ENCODE measurements at regions not wholly inside any gene's neighbourhood (a gene's known extent, or its start where the extent isn't known, plus 50 kb on each side); places are given as distances from the start of the nearest gene placed in this dataset.

DNA sequence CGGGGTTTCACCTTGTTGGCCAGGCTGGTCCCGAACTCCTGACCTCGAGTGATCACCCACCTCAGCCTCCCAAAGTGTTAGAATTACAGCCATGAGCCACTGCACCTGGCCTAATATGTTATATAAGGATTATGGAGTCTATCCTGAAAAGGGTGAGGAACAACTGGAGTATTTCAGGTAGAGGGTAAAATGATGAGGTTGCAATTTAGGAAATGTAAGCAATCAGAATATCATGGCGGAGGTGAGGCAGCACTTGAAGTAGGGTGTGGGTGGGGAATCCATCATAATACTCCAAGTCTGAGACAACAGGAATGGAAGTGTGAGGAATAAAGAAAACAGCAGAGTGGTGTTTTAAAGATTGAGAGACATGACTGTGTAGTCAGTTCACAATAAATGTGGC is 582.2 kb downstream of the FGF9 start:
- DNase-seq, result no peak

DNA sequence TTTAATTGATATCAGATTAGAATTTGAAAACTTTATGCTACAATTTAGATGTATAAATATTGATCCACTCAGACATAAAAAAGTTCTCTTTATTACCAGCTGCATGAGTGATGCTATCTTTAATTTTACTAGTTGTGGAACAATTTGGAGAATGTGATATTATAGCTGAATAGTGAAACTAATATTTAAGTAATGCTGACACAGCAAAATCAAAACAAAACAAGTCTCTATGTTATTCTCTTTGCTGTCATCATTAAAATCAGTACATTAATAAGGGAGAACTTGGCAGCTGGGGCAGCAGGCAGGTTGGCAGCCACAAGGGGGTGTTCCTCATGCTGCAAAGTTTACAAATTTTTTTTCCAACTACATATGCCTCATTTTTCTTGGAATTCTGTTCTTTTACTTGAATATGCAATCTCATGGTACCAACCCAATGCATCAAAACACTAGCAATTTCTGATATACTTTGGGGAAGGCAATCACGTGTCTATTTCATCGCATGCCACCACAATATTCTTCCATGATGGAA is 585.3 kb downstream of the FGF9 start:
- DNase-seq, result no peak

DNA sequence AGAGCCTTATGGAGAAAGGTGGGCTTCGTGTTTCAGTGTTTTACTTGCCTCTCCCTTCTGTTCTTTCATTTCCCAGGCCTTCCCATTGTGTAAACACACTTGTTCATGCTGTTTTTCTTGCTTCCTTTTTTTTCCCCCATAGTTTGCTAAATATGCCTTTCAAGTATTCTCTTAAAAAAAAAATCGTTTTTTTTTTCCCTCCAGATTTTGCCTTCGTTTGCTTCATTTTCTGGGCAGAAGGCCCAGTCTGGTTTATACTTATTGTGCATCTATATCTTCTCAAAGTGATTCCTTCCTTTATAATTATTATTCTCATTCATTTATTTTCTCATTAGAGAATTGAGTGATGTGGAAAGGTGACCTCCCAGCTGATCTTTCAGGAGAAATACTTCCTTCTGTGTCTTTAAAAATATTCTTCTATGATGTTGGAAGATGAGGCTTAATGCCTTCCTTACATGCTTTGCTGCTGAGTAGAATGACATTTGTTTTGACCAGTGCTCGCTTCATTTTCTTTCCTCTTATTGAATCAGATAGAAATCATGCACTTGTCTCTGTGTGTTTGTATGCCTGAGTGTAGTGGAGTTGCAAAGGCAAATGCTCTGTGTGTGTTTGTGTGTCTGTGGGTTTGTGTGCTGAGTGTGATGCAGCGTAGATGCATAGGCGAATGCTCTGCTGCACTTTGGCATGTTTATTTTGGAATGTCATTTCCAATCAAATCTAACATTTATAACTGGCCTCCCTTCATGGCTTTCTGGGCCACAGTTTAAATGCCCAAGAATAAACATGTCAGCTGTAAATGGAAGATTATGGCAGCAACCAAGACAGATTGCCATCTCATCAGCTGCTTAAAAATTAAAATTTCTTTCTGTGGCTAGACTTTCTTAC is 591.4 kb downstream of the FGF9 start:
- DNase-seq, result no peak

DNA sequence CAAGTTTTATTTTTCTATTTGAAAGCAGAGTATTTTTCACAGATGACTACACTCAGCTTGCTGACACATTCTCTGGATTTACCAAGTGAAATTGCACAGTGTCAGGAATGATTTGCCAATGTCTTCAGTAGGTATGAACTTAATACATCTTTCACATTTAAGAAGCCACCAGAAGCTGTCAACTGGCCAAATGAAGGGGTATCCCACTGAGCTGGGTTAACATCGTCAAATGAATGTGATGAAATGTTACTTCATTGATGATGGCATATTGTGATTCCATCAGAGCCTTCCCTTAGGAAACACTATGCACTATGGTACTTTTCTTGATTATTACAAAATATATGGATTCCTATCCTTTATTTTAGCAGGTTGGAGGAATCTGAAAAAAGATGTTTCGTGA is 592.3 kb downstream of the FGF9 start:
- DNase-seq, result no peak

DNA sequence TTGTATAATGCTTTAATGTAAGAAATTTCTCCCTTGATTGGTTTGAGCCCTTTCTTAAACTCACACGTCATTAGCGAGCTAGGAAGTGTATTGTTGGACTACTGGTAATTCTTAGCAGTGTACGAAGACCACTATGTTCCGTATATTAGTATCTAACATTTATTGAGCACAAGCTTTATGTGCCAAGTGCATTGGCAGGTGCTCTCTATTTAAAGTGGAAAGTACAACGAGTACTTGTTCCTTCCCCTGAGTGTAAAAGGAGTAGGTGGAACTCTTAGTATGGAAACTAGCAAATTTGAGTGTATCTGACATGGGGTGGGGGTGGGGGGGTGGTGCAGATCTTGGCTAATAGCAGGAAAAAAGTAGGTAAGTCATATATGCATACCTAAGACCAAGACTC is 594.7 kb downstream of the FGF9 start:
- no peak for DNase-seq

DNA sequence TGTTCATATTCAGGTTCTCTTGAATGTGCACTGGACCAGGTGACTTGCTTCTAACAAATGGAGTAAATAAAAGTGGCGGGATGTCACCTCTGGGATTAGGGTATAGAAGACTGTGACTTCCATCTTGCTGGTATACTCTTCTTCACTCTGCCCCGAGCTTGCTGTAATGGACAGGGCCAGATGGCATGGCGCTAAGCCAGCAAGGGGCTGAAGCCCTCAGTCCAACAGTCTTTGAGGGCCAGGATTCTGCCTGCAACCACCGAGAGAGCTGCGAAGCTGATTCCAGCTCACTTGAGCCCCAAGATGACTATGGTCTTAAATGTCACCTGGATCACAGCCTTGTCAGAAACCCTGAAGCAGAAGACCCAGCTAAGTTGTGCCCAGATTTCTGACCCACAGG is 600.0 kb downstream of the FGF9 start:
- DNase-seq, result no peak

DNA sequence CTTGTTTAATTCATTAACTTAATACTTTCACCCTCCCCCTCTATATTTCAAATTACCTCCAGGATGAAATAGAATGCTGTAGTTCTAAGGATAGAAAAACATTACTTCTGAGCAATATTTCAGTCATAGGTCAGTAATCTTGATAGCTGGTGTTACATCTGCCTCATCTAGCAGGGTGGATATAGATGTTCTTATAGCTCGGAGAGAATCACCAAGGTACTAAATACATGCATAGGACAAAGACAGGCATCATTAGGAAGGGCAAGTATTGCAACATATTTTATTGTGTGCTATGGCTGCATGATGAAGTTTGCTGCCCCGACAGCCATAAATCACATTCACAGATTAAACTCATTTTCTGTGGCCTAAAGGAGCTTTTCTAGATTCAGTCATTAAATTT is 601.0 kb downstream of the FGF9 start:
- DNase-seq, result no peak

DNA sequence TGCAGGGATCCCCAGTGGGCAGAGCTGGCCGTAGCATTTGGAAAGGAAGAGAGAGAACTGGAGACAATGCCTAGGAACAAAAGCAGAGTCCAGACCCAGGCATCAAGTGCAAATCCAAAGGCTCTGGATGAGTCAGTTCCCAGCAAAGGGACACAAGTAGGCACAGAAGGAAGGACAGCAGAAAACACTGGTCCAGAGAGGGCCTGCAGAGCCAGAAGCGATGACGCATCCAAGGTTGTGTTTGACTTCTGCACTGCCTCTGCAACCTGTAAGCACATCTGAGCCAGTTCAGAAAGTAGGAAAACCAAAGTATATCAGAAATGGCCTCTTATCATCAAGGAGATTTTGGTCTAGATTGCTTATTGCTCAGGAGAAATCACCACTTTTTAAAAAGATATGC is 604.5 kb downstream of the FGF9 start:
- no peak for DNase-seq

DNA sequence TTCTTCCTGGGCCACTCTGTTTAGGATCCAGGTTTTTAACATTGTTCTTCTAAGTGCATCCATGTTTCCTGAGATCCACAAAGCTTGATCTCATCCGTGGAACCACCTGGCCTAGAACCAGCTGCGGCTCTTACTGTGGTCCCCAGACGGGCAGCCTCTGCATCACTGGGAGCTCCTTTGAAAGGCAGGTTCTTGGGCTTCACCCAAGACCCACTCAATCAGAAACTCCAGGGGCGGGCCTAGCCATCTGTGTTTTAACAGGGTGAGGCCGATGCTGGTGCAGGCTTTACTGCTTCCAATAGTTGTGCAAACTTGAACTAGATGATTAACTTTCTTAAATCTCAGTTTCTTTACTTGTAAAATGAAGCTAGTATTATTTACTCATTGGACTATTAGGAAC is 605.7 kb downstream of the FGF9 start:
- no peak for DNase-seq

DNA sequence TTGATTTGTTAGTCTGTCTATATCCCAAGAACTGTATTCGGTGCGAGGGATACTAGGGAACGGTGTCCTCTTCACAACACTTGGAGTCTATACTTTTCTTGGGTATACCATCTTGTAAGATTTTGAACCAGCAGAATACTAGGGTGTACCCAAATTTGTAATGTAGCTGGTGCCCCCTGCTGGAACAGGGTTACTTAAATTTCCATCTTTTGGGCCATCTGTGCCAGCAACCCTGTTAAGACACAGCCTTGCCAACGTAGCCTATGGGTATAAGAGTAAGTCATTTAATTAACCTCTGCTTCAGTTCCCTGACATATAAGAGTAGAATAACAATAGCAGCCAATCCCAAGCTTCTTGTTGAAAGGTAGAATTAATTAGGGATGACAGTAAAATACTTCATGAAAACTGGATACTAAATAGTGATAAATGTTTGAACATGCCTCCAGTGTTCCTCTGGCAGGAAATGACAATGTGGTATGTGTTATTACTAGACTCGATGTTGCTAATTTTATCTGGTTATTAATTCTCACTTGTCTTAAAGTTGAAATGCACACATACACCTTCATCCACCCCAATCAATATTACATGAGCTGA is 607.6 kb downstream of the FGF9 start:
- DNase-seq, result peak; percentile 57

DNA sequence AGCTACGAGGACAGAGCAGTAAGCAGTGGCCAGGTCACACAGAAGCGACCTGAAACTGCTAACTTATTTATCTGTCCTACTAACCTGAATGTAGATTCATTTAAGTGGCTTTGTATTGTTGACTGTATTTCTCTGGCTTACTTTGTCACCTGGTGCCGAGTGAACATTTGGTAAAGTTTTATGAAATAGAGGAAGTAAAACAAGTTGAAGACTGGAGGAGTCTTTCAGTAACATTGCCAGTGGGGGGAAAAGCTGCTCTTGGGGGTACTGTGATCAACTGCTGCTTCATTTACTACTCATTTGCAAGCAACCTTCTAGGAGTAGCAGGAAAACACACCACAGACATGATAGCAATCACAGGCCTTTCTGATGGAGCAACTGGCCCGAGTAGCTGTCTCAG is 615.0 kb downstream of the FGF9 start:
- DNase-seq, result no peak

DNA sequence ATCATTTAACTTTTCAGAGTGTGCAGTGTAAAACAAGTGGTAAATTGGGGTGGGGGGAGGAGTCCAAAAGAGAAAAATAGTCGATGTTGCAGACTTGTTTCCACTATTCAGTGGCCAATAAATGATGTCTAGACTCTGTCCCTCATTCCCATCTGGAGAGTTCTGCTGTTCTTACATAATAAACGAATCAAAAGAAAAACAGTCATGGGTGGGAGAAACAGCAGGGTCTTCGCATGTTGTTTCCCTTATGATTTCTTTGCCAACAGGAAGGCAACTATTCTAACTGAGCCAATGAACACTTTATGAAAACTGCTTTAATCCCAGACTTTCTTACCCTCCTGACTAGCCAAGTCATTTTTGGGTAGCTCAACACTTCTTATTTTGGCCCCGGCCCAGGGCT is 615.5 kb downstream of the FGF9 start:
- no peak for DNase-seq

DNA sequence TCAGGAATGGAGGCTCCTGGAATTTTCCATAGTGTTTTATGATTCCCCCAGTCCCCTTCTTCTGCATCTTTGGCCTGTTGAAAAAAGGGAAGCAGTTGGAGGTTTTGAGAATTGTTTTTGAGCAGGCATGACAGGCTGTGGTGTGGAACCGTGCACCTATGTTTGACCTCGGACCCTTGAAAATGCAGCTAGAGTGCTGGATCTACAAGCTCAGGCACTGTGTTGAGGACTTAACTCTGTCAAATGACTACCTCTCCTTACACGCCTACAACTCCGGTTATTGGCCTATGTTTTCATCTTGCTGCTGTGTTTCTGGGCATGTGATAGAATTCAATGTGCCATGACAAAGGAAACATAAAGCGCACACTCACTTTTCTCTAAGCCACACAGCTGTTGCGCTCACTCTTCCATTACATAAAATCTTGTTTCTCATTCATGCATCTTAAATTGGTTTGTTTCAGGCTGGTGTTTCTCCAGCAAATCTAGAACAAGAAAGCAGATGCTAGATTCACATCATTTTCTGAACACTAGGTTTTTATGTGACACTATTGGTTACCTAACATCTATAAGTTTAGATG is 616.6 kb downstream of the FGF9 start:
- no peak for DNase-seq

DNA sequence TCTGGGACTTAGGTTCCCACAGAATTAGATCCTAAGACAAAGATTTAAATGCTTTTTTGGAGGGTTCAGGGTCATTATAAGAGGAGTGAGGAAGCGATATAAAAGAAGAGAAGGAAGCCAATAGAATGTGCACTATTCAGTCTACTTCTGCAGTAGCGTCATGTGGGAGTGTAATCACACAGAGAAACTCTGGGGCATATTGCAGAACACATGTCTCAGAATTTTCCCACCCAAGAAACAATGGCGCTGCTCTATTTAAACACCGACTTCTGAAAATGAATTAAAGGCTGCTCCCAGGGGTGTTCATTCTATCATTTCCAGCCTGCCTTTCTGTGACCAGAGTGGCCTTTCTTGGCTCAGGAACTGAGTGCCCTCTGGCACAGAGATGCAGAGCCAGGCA is 617.6 kb downstream of the FGF9 start:
- no peak for DNase-seq

DNA sequence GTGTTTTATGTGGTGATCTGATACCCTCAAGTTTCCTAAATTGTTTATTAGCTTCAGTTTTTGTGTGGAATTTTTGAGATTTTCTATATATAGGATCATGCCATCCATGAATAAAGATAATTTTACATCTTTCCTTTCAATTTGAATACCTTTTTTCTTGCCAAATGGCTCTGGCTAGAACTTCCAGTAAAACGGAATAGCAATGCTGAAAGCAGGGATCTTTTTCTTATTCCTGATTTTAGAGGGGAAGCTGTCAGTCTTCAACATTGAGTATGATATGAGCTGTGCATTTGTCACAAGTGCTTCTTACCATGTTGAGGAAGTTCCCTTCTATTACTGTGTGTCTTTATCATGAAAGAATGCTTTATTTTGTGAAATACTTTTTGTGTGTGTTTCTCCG is 618.8 kb downstream of the FGF9 start:
- DNase-seq, result no peak

DNA sequence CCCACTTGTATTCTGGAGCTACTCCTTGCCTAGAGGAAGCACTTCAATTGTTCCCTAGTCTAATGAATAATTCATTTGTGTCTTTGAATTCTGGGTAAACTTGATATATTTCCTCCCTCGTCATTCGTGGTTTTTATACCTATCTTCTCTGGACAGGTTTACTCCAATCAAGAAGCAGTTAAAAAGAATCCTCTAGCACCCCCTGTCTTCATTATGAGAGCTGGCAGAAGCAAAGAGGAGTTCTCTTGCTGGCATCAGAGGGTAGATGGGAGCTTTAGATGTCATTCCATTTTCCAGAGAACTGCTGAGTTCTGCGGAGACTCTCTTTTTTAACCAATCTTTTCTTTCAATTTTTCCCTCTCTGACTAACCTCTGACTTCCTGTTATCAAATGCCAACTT is 627.7 kb downstream of the FGF9 start:
- peak; percentile 8 for DNase-seq

DNA sequence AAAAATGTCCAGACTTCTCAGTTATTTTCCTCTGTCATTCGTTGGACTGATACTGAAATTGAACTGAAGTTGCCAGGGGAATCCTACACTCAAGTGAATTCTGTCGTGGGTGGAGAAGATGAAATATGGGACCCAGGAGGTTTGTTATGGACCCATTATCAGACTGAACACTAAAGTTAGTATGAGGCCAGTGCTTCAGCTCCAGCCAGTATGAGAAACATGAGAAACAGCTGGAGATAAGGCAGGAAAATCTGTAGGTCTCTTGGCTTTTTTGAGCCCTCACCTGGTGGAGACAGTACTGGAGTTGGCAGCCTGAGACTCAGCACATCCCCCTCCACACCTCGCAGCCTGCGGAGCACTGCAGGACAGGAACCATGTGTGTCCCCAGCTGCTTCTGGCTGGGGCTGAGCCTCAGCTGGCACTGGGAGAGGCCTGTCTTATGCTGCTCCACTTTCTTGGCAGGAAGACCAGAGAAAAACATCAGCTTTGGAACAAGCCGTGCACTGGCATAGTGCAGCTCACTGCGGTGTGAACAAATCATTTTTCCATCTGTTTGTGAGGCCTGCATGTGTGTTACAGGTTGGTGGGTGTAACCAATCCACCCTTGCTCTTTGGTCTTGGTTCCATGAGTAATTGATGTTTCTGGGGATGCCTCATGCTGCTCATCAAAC is 641.0 kb downstream of the FGF9 start:
- DNase-seq, result no peak

DNA sequence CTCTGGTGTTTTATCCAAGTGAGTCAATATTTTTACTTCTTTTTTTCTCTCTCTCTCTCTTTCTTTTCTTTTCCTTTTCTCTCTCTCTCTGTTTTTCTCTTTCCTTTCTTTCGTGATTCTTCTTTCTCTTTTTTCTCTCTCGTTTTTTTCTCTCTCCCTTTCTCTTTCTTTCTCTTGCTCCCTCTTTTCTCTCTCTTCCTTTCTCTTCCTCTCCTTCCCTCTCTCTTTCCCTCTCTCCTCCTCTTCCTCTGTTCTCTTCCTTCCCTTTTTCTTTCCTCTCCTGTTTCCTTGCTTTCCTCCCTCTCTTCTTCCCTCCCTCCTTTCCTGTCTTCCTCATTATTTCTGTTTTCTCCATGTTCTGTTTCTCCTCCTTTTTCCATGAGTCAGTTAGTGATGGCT is 641.5 kb downstream of the FGF9 start:
- no peak for DNase-seq

DNA sequence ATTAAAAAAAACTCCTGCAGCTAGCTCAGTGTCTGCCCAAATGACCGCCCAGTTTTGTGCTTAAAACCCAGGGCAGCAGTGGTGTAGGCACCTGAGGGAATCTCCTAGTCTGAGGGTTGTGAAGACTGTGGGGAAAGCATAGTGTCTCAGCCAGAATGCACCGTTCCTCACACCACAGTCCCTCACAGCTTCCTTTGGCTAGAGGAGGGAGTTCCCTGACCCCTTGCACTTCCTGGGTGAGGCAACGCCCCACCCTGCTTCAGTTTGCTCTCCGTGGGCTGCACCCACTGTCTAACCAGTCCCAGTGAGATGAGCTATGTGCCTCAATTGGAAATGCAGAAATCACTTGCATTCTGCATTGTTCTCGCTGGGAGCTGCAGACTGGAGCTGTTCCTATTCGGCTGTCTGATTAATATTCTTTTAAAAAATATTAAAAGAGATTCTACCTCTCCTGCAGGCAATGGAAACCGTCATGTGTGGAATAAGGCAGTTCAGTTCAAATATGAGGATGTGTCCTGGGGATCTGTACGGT is 645.7 kb downstream of the FGF9 start:
- DNase-seq, result no peak

DNA sequence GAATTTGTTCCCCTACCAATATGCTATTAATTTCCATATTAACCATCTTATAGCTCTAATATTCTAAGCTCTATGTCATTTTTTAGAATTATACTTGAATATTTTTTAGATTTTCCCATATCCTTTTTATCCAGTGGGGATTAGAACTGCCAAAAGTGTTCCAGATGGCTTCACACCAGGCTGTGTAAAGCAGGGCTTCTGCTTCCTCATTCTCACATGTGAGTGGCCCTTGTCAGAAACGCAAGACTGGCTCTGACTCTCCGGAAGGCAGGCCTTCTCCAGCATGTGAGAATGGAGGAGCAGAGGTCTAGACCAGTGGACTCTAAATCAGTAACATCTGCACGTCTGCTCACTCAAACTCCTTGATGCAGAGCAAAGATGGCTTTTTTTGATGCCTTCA is 650.1 kb downstream of the FGF9 start:
- no peak for DNase-seq

DNA sequence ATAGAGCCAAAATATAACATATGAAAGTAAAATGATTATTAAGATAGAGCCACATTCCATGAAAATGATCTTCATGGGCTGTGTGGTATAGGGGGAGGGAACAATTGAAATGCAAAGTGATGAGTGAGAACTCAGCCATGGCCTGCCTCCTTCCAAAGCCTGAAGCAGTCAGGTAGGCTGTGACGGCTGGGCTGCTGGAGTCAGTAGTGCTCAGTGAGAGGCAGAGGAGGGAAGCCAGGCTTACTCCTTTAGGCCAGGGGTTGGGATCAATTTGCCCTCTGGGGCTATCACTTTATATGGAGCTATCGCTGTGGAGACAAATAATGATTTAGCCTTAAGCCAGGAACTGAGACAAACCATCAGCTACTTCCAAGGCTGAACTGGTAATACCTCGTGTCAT is 654.9 kb downstream of the FGF9 start:
- DNase-seq, result no peak

DNA sequence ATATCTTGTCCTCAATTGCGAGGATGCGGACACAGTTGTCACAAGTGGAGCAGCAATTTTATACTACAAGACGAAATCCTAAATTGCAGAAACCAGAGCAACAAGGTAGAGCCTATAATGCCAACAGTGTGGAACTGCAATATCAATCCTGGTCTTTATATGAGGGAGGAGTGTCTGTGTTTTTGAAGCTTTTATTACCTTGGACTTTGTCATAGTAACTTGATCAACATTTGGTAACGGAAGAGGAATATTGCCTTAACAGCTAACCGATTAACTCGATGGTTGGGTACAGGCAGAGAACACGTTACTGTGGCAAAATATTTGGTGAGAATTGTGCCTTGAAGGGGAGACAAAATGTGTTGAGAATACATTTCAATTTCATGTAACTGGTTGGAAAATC is 661.5 kb downstream of the FGF9 start:
- DNase-seq, result no peak

DNA sequence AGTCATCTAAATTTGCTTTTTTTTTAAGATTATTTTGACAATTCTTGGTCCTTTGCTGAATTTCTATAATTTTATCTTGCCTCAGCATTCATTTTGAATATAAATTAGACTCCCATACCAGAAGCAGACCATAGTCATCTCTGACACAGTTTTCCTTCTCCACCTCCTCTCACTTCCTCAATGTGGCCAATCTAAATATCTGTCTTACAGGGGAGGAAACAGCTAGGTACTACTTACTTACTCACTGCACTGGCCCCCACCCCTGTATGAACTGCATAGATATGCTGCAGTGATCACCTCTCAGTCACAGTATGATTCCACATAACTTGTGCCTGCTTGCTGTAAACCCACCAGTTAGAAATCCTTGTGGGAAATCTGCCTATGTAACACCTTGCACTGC is 665.6 kb downstream of the FGF9 start:
- no peak for DNase-seq
